Mesothelial cell of epicardium (in vitro differentiated cells): ENCODE measurements at regions not wholly inside any gene's neighbourhood (a gene's known extent, or its start where the extent isn't known, plus 50 kb on each side); places are given as distances from the start of the nearest gene placed in this dataset.

Experiments
- DNase-seq, 2 experiments: peaks; one replicate each; pipeline ENCODE4 v3.0.0; 2021; ENCODE audit warnings: low spot score in 2 of 2; ENCODE audit not compliant: unreplicated experiment in 2 of 2
- H3K27ac Mint-ChIP-seq: 2 replicates; pipeline ENCODE4 v1.8.0; 2021; ENCODE audit warnings: mixed read lengths
- H3K27me3 Mint-ChIP-seq: 2 replicates; pipeline ENCODE4 v1.8.0; 2021; ENCODE audit warnings: low read depth, mixed read lengths
- H3K36me3 Mint-ChIP-seq: 2 replicates; pipeline ENCODE4 v1.8.0; 2021; ENCODE audit warnings: mixed read lengths
- H3K4me1 Mint-ChIP-seq: 2 replicates; pipeline ENCODE4 v1.8.0; 2021; ENCODE audit warnings: mixed read lengths
- H3K4me3 Mint-ChIP-seq: 2 replicates; pipeline ENCODE4 v1.8.0; 2021; ENCODE audit warnings: mild to moderate bottlenecking, moderate library complexity, mixed read lengths
- H3K9me3 Mint-ChIP-seq: 2 replicates; pipeline ENCODE4 v1.8.0; 2021; ENCODE audit warnings: mixed read lengths
- TF ChIP-seq, protein P1 (sequence below): fragments of 200-600 bp; sonication (generic); IDR thresholded peaks from one replicate; pipeline ENCODE4 v1.5.0; 2021; ENCODE audit warnings: antibody characterized with exemption; ENCODE audit not compliant: unreplicated experiment

DNA sequence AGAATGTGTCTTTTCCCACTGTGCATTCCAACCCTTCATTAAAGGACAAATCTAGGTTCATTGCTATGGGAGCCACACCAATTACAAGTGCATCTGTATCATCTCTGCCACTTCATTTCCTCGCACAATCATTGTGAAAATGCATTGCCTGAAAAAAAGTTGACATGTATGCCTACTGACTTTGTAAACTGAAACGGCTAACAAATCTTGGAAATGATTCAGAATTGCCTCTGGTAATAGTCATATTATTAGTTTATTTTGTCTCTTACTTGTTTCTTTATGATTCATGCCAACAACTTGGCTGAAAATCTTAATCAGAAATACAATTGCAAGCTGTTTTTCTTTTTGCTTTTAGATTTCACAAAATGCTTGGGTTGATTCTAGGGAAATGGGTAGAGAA is 497.1 kb downstream of the ZIC1 start:
- Mint-ChIP-seq H3K4me1 (peaks cover 3% of the 10 kb centered on the region), H3K27me3 (no peaks in the 10 kb centered on the region), H3K36me3 (no peaks in the 10 kb centered on the region), H3K27ac (no peak overlapping the region), H3K4me3 (no peak overlapping the region), H3K9me3 (peaks cover 3% of the 10 kb centered on the region)
- TF ChIP-seq, protein P1, sequence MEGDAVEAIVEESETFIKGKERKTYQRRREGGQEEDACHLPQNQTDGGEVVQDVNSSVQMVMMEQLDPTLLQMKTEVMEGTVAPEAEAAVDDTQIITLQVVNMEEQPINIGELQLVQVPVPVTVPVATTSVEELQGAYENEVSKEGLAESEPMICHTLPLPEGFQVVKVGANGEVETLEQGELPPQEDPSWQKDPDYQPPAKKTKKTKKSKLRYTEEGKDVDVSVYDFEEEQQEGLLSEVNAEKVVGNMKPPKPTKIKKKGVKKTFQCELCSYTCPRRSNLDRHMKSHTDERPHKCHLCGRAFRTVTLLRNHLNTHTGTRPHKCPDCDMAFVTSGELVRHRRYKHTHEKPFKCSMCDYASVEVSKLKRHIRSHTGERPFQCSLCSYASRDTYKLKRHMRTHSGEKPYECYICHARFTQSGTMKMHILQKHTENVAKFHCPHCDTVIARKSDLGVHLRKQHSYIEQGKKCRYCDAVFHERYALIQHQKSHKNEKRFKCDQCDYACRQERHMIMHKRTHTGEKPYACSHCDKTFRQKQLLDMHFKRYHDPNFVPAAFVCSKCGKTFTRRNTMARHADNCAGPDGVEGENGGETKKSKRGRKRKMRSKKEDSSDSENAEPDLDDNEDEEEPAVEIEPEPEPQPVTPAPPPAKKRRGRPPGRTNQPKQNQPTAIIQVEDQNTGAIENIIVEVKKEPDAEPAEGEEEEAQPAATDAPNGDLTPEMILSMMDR, result no peak
- no peak for DNase-seq

- Mint-ChIP-seq H3K4me1 (no peaks in the 10 kb centered on the region), H3K9me3 (peaks cover 9% of the 10 kb centered on the region), H3K4me3 (no peak overlapping the region), H3K27ac (no peak overlapping the region), H3K36me3 (no peaks in the 10 kb centered on the region), H3K27me3 (no peaks in the 10 kb centered on the region)
- TF ChIP-seq, protein P1, result no peak
- DNase-seq, result no peak
These were observed 505.4 kb downstream of the ZIC1 start for GRCh38 chr3:147914532-147914931.

DNA sequence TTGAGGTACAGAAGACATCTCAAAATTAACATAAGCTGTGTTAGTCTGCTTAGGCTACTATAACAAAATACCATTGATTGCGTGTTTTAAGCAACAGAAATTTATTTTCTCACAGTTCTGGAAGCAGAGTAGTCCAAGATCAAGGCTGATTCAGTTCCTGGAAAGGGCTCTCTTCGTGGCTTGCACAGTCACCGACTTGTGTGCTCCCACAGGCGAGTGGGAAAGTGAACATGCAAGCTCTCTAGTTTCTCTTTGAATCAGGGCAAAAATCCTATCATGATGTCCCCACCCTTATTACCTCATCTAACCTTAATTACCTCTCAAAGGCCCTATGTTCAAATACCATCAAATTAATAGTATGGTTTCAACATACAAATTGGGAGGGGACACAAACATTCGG is 505.9 kb downstream of the ZIC1 start:
- no peak for DNase-seq
- H3K27ac Mint-ChIP-seq, result no peak overlapping the region

DNA sequence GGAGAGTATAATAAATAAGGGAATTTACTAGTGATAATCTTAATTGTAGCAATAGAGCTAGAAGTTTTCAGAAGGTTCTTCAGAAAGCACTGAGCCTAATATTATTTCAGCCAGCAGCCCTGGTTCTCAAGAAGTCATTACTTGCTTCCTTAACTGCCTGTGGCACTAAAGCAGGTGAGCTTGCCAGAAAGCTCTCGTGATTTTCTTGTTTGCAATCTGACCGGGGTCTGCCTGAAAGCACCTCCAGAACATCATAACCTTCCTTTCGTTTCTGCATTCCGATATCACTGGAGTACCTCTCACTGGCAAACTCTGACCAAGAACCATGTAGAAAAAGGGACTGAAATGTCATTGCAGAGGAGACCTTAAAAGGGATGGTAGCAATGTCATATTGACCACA is 510.3 kb downstream of the ZIC1 start:
- DNase-seq, result no peak
- TF ChIP-seq, protein P1, result no peak
- Mint-ChIP-seq H3K4me3 (no peak overlapping the region), H3K9me3 (no peaks in the 10 kb centered on the region), H3K36me3 (no peaks in the 10 kb centered on the region), H3K27ac (no peak overlapping the region), H3K4me1 (no peaks in the 10 kb centered on the region), H3K27me3 (no peaks in the 10 kb centered on the region)

More for the DNA sequence above, 505.9 kb downstream of the ZIC1 start:
- H3K9me3 Mint-ChIP-seq, result peaks cover 9% of the 10 kb centered on the region
- no peaks in the 10 kb centered on the region for H3K36me3 Mint-ChIP-seq
- H3K27me3 Mint-ChIP-seq, result no peaks in the 10 kb centered on the region
- H3K4me1 Mint-ChIP-seq, result no peaks in the 10 kb centered on the region
- H3K4me3 Mint-ChIP-seq, result no peak overlapping the region
- TF ChIP-seq, protein P1, result no peak

DNA sequence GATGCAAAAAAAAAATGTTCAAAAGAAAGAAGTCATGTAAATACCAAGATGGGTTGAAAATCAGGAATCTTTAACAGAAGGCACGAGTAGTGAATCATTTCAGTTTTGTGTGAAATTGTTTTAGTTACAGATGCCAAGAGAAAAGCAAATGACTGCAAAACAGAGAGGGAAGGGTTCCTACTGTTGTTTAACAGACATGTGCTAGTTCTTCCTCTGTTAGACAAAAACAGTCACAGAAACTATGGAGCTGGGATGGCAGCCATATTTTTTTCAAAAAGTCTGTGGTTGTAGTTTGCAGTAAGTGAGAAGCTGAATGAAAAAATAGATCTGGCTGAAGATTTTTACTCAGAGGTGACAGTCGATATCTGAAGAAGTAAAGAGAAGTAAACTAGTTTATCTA is 511.9 kb downstream of the ZIC1 start:
- TF ChIP-seq, protein P1, result no peak
- no peaks in the 10 kb centered on the region for H3K9me3 Mint-ChIP-seq
- no peaks in the 10 kb centered on the region for H3K27me3 Mint-ChIP-seq
- no peak for DNase-seq
- H3K4me3 Mint-ChIP-seq, result no peak overlapping the region
- H3K4me1 Mint-ChIP-seq, result peaks cover 5% of the 10 kb centered on the region
- no peak overlapping the region for H3K27ac Mint-ChIP-seq
- H3K36me3 Mint-ChIP-seq, result no peaks in the 10 kb centered on the region

DNA sequence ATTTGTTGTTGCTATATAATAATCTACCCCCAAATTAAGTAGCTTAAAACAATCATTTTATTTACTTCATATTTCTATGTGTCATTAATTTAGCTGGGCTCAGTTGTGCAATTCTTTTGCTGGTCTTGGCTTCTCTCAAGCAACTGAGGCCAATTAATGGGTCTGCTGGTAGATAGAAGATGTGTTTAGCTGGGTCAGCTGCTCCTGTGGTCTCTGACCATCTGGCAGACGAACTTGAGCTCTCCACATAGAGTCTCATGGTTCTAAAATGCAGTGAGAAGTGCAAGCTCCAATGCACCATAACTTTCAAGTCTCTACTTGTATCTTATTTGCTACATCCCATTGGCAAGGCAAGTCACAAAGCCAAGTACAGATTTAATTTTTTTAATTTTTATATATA is 515.6 kb downstream of the ZIC1 start:
- DNase-seq, result no peak
- H3K36me3 Mint-ChIP-seq, result no peaks in the 10 kb centered on the region
- no peaks in the 10 kb centered on the region for H3K27me3 Mint-ChIP-seq
- peaks cover 13% of the 10 kb centered on the region for H3K4me1 Mint-ChIP-seq
- TF ChIP-seq, protein P1, result no peak
- H3K9me3 Mint-ChIP-seq, result no peaks in the 10 kb centered on the region
- no peak overlapping the region for H3K27ac Mint-ChIP-seq
- no peak overlapping the region for H3K4me3 Mint-ChIP-seq
